ENCODE measurements at regions not wholly inside any gene's neighbourhood (a gene's known extent, or its start where the extent isn't known, plus 50 kb on each side); places are given as distances from the start of the nearest gene placed in this dataset.
A peak's percentile ranks its signal among the peaks of the same experiment; 100 is the strongest.

DNA sequence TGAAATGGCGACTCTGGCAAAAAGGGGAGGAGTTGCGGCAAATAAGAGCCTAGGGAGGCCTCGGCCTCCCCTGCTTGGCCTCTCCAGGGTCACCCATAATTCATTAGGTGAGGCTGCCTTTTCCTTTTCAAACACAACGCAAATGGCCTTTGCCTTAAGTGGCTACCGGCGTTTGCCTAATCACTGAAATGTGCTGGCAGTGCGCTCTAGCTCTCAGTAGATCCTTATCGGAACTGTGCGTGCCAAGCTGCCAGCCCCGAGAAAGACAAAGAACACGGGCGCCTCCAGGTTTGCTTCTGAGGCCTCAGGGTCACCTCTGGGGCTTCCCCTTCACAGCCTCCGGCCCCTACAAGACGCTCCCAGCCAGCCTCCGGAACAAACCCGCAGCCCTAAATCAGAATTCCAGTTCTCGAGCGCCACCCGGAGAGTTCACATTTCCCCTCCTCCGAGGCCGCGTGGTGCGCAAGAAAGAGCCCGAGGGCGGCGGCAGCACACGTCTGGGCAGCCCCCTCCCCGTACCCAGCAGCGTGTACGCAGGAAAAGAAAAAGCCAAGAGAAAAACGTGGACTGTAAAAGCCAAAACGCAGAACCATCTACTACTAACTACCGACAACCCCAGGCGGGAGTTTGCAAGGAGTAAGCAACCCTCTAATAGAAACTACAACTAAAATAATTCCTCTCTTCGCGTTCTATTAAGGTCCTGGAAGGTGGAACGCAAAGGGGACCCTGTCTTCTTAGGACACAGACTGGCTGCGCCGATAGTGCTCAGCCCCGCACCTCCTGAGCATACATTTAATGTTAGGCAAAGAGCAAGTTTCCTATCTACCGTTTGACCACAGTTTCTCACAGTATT is 76.5 kb upstream of the BCOR start (continued):
- TF ChIP-seq, protein P1, sequence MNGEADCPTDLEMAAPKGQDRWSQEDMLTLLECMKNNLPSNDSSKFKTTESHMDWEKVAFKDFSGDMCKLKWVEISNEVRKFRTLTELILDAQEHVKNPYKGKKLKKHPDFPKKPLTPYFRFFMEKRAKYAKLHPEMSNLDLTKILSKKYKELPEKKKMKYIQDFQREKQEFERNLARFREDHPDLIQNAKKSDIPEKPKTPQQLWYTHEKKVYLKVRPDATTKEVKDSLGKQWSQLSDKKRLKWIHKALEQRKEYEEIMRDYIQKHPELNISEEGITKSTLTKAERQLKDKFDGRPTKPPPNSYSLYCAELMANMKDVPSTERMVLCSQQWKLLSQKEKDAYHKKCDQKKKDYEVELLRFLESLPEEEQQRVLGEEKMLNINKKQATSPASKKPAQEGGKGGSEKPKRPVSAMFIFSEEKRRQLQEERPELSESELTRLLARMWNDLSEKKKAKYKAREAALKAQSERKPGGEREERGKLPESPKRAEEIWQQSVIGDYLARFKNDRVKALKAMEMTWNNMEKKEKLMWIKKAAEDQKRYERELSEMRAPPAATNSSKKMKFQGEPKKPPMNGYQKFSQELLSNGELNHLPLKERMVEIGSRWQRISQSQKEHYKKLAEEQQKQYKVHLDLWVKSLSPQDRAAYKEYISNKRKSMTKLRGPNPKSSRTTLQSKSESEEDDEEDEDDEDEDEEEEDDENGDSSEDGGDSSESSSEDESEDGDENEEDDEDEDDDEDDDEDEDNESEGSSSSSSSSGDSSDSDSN (CRISPR knock-in tag; IDR thresholded peaks at IDR 0.05), result peak; percentile 47
- TF ChIP-seq, protein P2, sequence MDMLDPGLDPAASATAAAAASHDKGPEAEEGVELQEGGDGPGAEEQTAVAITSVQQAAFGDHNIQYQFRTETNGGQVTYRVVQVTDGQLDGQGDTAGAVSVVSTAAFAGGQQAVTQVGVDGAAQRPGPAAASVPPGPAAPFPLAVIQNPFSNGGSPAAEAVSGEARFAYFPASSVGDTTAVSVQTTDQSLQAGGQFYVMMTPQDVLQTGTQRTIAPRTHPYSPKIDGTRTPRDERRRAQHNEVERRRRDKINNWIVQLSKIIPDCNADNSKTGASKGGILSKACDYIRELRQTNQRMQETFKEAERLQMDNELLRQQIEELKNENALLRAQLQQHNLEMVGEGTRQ (IDR thresholded peaks at IDR 0.05; ENCODE audit: low read depth, low read length), result no peak
- TF ChIP-seq, protein P2 (CRISPR knock-in tag; IDR thresholded peaks at IDR 0.05; ENCODE audit: borderline replicate concordance), result no peak
- TF ChIP-seq, protein P3, sequence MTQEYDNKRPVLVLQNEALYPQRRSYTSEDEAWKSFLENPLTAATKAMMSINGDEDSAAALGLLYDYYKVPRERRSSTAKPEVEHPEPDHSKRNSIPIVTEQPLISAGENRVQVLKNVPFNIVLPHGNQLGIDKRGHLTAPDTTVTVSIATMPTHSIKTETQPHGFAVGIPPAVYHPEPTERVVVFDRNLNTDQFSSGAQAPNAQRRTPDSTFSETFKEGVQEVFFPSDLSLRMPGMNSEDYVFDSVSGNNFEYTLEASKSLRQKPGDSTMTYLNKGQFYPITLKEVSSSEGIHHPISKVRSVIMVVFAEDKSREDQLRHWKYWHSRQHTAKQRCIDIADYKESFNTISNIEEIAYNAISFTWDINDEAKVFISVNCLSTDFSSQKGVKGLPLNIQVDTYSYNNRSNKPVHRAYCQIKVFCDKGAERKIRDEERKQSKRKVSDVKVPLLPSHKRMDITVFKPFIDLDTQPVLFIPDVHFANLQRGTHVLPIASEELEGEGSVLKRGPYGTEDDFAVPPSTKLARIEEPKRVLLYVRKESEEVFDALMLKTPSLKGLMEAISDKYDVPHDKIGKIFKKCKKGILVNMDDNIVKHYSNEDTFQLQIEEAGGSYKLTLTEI (CRISPR knock-in tag; conservative IDR thresholded peaks at IDR 0.05), result no peak
- no peak for TF ChIP-seq TP53 (CRISPR knock-in tag; conservative IDR thresholded peaks at IDR 0.05)
- TF ChIP-seq ARHGAP35 (CRISPR knock-in tag; IDR thresholded peaks at IDR 0.05; ENCODE audit: borderline replicate concordance), result no peak
- no peak for TF ChIP-seq ZNF235 (CRISPR knock-in tag; IDR thresholded peaks at IDR 0.05; ENCODE audit: borderline replicate concordance)
- TF ChIP-seq IKZF1 (IDR thresholded peaks at IDR 0.05), result no peak
- no peak for TF ChIP-seq ZNF224 (CRISPR knock-in tag; IDR thresholded peaks at IDR 0.05)
- no peak for TF ChIP-seq MAF1 (CRISPR knock-in tag; IDR thresholded peaks at IDR 0.05; ENCODE audit: borderline replicate concordance)
- TF ChIP-seq, protein P4, sequence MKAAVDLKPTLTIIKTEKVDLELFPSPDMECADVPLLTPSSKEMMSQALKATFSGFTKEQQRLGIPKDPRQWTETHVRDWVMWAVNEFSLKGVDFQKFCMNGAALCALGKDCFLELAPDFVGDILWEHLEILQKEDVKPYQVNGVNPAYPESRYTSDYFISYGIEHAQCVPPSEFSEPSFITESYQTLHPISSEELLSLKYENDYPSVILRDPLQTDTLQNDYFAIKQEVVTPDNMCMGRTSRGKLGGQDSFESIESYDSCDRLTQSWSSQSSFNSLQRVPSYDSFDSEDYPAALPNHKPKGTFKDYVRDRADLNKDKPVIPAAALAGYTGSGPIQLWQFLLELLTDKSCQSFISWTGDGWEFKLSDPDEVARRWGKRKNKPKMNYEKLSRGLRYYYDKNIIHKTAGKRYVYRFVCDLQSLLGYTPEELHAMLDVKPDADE (CRISPR knock-in tag; IDR thresholded peaks at IDR 0.05), result no peak
- TF ChIP-seq MED1 (CRISPR knock-in tag; IDR thresholded peaks at IDR 0.05), result peak; percentile 19; the same call in 1 of the 2 replicates
- 0 out of 2 replicates have a peak, but pooled peaks have one; percentile 26 for TF ChIP-seq HNRNPL (IDR thresholded peaks at IDR 0.05; ENCODE audit: low read depth, low read length)
- TF ChIP-seq MXI1 (IDR thresholded peaks at IDR 0.05; ENCODE audit: borderline replicate concordance, low read depth, low read length), result no peak
- TF ChIP-seq ZNF44 (CRISPR knock-in tag; IDR thresholded peaks at IDR 0.05), result no peak
- peak; percentile 34; the same call in 1 of the 2 replicates for TF ChIP-seq ZNF124 (CRISPR knock-in tag; IDR thresholded peaks at IDR 0.05)
- TF ChIP-seq, protein P5, sequence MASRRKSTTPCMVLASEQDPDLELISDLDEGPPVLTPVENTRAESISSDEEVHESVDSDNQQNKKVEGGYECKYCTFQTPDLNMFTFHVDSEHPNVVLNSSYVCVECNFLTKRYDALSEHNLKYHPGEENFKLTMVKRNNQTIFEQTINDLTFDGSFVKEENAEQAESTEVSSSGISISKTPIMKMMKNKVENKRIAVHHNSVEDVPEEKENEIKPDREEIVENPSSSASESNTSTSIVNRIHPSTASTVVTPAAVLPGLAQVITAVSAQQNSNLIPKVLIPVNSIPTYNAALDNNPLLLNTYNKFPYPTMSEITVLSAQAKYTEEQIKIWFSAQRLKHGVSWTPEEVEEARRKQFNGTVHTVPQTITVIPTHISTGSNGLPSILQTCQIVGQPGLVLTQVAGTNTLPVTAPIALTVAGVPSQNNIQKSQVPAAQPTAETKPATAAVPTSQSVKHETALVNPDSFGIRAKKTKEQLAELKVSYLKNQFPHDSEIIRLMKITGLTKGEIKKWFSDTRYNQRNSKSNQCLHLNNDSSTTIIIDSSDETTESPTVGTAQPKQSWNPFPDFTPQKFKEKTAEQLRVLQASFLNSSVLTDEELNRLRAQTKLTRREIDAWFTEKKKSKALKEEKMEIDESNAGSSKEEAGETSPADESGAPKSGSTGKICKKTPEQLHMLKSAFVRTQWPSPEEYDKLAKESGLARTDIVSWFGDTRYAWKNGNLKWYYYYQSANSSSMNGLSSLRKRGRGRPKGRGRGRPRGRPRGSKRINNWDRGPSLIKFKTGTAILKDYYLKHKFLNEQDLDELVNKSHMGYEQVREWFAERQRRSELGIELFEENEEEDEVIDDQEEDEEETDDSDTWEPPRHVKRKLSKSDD (CRISPR knock-in tag; IDR thresholded peaks at IDR 0.05; ENCODE audit: low read depth), result no peak

Data from HepG2 (cell line).